GM12878 (cell line): ENCODE measurements at regions not wholly inside any gene's neighbourhood (a gene's known extent, or its start where the extent isn't known, plus 50 kb on each side); places are given as distances from the start of the nearest gene placed in this dataset.

Experiments used
- ATAC-seq: fragments of 200-7000 bp; cut with Tn5 transposase; 3 replicates; pipeline ENCODE4 v1.9.1; 2020; ENCODE audit warnings: mild to moderate bottlenecking, moderate library complexity
- BruUV-seq: library from RNA; stranded (reverse); fragments of 400-500 nt; replicated peaks from 2 replicates; lab custom pipeline; 2021; lab: Mats Ljungman, UMichigan
- CTCF ChIA-PET: fragments of 300-600 bp; sonication (Branson Sonifier 250); formaldehyde crosslinking; extraction: SDS; loops from one replicate; lab custom pipeline; 2021; ENCODE audit warnings: inconsistent platforms; lab: Yijun Ruan, JAX
- POLR2A ChIA-PET: fragments of 350-600 bp; formaldehyde crosslinking; extraction: SDS; loops from one replicate; lab custom pipeline; 2021; ENCODE audit warnings: inconsistent platforms; lab: Charles Lee
- RAD21 ChIA-PET: fragments of 300-600 bp; sonication (Branson Sonifier 250); formaldehyde crosslinking; loops from one replicate; lab custom pipeline; 2023; ENCODE audit warnings: antibody characterized with exemption; ENCODE audit not compliant: unreplicated experiment; lab: Charles Lee
- SMC1A ChIA-PET: fragments of 300-600 bp; sonication (Branson Sonifier 250); formaldehyde crosslinking; loops from one replicate; lab custom pipeline; 2023; ENCODE audit not compliant: unreplicated experiment, uncharacterized antibody; lab: Charles Lee
- DNase-seq: peaks from one replicate; pipeline ENCODE4 v3.0.0-alpha.2; 2011; ENCODE audit warnings: low read depth, low spot score
- FAIRE-seq: peaks from 3 replicates; lab custom pipeline; 2011; peaks lifted over from hg19 to GRCh38; lab: Jason Lieb, UNC
- H2AFZ ChIP-seq: 2 replicates; pipeline ENCODE4 v1.6.0; 2011; ENCODE audit warnings: low read depth, low read length, control low read depth; ENCODE audit not compliant: control insufficient read depth
- H3K27ac ChIP-seq: 2 replicates; pipeline ENCODE4 v1.5.1; 2011; ENCODE audit warnings: control low read depth; ENCODE audit not compliant: control insufficient read depth, insufficient read depth
- H3K27me3 ChIP-seq, 2 experiments: replicated peaks in 1 of 2; 2 replicates each; pipeline versions ENCODE4 v1.6.0 to v1.6.1; 2011; ENCODE audit warnings: low read length in 1 of 2; ENCODE audit not compliant: control insufficient read depth in 2 of 2, insufficient read depth in 2 of 2
- H3K36me3 ChIP-seq, 2 experiments: 2 replicates each; pipeline ENCODE4 v1.5.1; 2011; ENCODE audit warnings: low read length in 1 of 2; ENCODE audit not compliant: control insufficient read depth in 2 of 2, insufficient read depth in 2 of 2
- H3K4me1 ChIP-seq: 2 replicates; pipeline ENCODE4 v1.6.1; 2011; ENCODE audit warnings: mild to moderate bottlenecking, low read length, moderate library complexity, mixed read lengths; ENCODE audit not compliant: control insufficient read depth, insufficient read depth
- H3K4me2 ChIP-seq: 2 replicates; pipeline ENCODE4 v1.6.0; 2011; ENCODE audit warnings: control low read depth; ENCODE audit not compliant: control insufficient read depth, insufficient read depth
- H3K4me3 ChIP-seq: fragments of 200-600 bp; sonication (generic); 2 replicates; pipeline ENCODE4 v1.5.1; 2016
- H3K79me2 ChIP-seq: 2 replicates; pipeline ENCODE4 v1.6.0; 2011; ENCODE audit warnings: low read length; ENCODE audit not compliant: control insufficient read depth, insufficient read depth
- H3K9ac ChIP-seq: 2 replicates; pipeline ENCODE4 v1.8.0; 2011; ENCODE audit warnings: low read length, control low read depth, mixed read lengths; ENCODE audit not compliant: control insufficient read depth, insufficient read depth
- H3K9me3 ChIP-seq: replicated peaks from 3 replicates; pipeline ENCODE4 v1.5.1; 2011; ENCODE audit warnings: mild to moderate bottlenecking, low read length; ENCODE audit not compliant: control insufficient read depth, insufficient read depth
- H4K20me1 ChIP-seq: 2 replicates; pipeline ENCODE4 v1.6.0; 2011; ENCODE audit not compliant: control insufficient read depth, insufficient read depth
- BRCA1 ChIP-seq: IDR thresholded peaks from 2 replicates; pipeline ENCODE4 v1.6.1; 2011; ENCODE audit warnings: low read depth, low read length, improper control_type of control experiment
- CBFB ChIP-seq: IDR thresholded peaks from 2 replicates; pipeline ENCODE4 v1.6.1; 2016; ENCODE audit warnings: antibody characterized with exemption, low read depth
- DPF2 ChIP-seq: fragments of 450-650 bp; IDR thresholded peaks from 2 replicates; pipeline ENCODE4 v1.6.1; 2017; ENCODE audit warnings: mild to moderate bottlenecking
- NR2F1 ChIP-seq: fragments of 450-650 bp; conservative IDR thresholded peaks from 2 replicates; pipeline ENCODE4 v1.6.1; 2017; ENCODE audit warnings: mild to moderate bottlenecking
- SIX5 ChIP-seq: IDR thresholded peaks from 2 replicates; pipeline ENCODE4 v1.6.1; 2011; ENCODE audit warnings: mild to moderate bottlenecking, low read depth, low read length, moderate library complexity; ENCODE audit not compliant: severe bottlenecking
- WGBS: methylation state at CpG from one replicate; pipeline ENCODE4 v1.1.6; 2016; ENCODE audit warnings: low lambda C conversion rate; ENCODE audit not compliant: insufficient replicate concordance, insufficient coverage; ENCODE audit errors: missing lambda C conversion rate; 5-methylcytosine and 5-hydroxymethylcytosine counted together
- in situ Hi-C: fragments of 300-500 bp; cut with MboI; formaldehyde crosslinking; loops from 9 replicates; pipeline ENCODE4 v1.14.3; 2018; ENCODE audit warnings: mixed read lengths
- intact Hi-C: fragments of 100-400 bp; cut with micrococcal nuclease; formaldehyde crosslinking; loops from one replicate; pipeline ENCODE4 v1.14.2; 2022; ENCODE audit not compliant: unreplicated experiment
- TF ChIP-seq, protein P1 (sequence below): fragments of 450-650 bp; IDR thresholded peaks from 2 replicates; pipeline ENCODE4 v1.6.1; 2017; ENCODE audit warnings: mild to moderate bottlenecking, moderate library complexity
- TF ChIP-seq, protein P2 (sequence below): IDR thresholded peaks from 2 replicates; pipeline ENCODE4 v1.6.1; 2012; ENCODE audit warnings: mild to moderate bottlenecking, low read depth, low read length
- TF ChIP-seq, protein P3 (sequence below): IDR thresholded peaks from 2 replicates; pipeline ENCODE4 v1.6.1; 2011; ENCODE audit warnings: low read depth, low read length, improper control_type of control experiment, borderline replicate concordance
- TF ChIP-seq, protein P4 (sequence below): fragments of 450-650 bp; IDR thresholded peaks from 2 replicates; pipeline ENCODE4 v1.6.1; 2017; ENCODE audit warnings: low read depth, mild to moderate bottlenecking, moderate library complexity
- TF ChIP-seq, protein P5 (sequence below): fragments of 450-650 bp; IDR thresholded peaks from 2 replicates; pipeline ENCODE4 v1.6.1; 2017; ENCODE audit warnings: borderline replicate concordance

DNA sequence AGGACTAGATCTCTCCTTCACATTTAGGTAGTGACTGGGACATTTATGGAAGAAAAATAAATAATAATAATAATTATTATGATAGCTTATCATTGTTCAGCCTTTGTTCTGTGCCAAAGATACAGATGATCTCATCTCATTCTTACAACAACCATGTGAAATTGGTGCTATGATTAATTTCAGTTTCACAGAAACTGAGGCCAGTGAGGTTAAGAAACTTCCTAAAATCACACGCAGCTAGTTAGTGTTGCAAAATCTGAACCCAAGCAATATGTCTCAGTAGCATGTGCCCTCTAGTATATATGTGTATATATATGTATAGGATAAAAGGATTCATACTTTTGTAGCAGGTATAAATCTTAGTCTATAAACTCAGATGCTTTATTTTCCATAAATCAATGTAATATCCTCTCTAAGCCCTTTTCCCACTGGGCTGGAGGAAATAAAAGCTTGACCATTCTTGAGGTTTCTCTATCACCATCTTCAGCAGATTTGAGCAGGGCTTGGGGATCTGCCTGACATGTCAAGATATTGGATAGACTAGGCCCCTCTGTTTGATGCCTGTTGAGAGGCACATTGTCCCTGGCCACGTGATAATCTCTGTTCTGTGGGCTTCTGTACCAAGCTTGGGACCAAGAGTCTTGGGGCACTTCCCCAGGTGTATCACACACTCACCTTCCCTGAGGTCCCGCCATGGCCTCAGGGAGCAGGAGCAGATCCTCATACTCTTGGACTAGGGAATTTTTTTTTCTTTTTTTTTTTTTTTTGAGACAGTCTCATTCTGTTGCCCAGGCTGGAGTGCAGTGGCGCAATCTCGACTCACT is 172.6 kb upstream of the NRP1 start:
- Histone ChIP-seq H3K9ac (no peak overlapping the region), H3K27me3 (no peaks in the 10 kb centered on the region), H3K4me3 (no peak overlapping the region), H3K27ac (peak overlapping the region; percentile 13; the same call in 1 of the 2 replicates), H4K20me1 (no peaks in the 10 kb centered on the region), H3K79me2 (no peaks in the 10 kb centered on the region), H3K4me1 (no peaks in the 10 kb centered on the region), H2AFZ (no peak overlapping the region), H3K36me3 (no peaks in the 10 kb centered on the region), H3K4me2 (no peak overlapping the region), H3K9me3 (no peaks in the 10 kb centered on the region; the same call in 2 of the 3 replicates)
- peak; percentile 39 for DNase-seq
- 31% methylated on average over 5 of the region's 5 CpGs for WGBS
- peak; percentile 84 for ATAC-seq
- FAIRE-seq = no peak
- ChIA-PET POLR2A (interaction anchor here (0.9 to 2.4 kb wide), 5 partner anchors 10 to 174 kb away, joined by 3 to 7 read pairs (median 3); no protein-coding TSS in a partner anchor), SMC1A (interaction anchor here (0.6 to 2.9 kb wide), 24 partner anchors 10 to 1021 kb away, joined by 3 to 11 read pairs (median 3); no protein-coding TSS in a partner anchor), RAD21 (interaction anchor here (0.6 to 3.8 kb wide), 13 partner anchors 10 to 1131 kb away, joined by 3 to 16 read pairs (median 4); no protein-coding TSS in a partner anchor), CTCF (interaction anchor here (0.9 to 1.8 kb wide), 9 partner anchors 21 to 1131 kb away, joined by 3 to 7 read pairs (median 3); no protein-coding TSS in a partner anchor)
- in situ Hi-C loops (no loop called here), intact Hi-C loops (no loop called here)
- no TSS peak for BruUV-seq
- TF ChIP-seq SIX5 = no peak
- TF ChIP-seq BRCA1 = no peak
- TF ChIP-seq DPF2 = 0 out of 2 replicates have a peak, but pooled peaks have one; percentile 52
- TF ChIP-seq, protein P1, sequence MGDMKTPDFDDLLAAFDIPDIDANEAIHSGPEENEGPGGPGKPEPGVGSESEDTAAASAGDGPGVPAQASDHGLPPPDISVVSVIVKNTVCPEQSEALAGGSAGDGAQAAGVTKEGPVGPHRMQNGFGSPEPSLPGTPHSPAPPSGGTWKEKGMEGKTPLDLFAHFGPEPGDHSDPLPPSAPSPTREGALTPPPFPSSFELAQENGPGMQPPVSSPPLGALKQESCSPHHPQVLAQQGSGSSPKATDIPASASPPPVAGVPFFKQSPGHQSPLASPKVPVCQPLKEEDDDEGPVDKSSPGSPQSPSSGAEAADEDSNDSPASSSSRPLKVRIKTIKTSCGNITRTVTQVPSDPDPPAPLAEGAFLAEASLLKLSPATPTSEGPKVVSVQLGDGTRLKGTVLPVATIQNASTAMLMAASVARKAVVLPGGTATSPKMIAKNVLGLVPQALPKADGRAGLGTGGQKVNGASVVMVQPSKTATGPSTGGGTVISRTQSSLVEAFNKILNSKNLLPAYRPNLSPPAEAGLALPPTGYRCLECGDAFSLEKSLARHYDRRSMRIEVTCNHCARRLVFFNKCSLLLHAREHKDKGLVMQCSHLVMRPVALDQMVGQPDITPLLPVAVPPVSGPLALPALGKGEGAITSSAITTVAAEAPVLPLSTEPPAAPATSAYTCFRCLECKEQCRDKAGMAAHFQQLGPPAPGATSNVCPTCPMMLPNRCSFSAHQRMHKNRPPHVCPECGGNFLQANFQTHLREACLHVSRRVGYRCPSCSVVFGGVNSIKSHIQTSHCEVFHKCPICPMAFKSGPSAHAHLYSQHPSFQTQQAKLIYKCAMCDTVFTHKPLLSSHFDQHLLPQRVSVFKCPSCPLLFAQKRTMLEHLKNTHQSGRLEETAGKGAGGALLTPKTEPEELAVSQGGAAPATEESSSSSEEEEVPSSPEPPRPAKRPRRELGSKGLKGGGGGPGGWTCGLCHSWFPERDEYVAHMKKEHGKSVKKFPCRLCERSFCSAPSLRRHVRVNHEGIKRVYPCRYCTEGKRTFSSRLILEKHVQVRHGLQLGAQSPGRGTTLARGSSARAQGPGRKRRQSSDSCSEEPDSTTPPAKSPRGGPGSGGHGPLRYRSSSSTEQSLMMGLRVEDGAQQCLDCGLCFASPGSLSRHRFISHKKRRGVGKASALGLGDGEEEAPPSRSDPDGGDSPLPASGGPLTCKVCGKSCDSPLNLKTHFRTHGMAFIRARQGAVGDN = 0 out of 2 replicates have a peak, but pooled peaks have one; percentile 24
- TF ChIP-seq, protein P2, sequence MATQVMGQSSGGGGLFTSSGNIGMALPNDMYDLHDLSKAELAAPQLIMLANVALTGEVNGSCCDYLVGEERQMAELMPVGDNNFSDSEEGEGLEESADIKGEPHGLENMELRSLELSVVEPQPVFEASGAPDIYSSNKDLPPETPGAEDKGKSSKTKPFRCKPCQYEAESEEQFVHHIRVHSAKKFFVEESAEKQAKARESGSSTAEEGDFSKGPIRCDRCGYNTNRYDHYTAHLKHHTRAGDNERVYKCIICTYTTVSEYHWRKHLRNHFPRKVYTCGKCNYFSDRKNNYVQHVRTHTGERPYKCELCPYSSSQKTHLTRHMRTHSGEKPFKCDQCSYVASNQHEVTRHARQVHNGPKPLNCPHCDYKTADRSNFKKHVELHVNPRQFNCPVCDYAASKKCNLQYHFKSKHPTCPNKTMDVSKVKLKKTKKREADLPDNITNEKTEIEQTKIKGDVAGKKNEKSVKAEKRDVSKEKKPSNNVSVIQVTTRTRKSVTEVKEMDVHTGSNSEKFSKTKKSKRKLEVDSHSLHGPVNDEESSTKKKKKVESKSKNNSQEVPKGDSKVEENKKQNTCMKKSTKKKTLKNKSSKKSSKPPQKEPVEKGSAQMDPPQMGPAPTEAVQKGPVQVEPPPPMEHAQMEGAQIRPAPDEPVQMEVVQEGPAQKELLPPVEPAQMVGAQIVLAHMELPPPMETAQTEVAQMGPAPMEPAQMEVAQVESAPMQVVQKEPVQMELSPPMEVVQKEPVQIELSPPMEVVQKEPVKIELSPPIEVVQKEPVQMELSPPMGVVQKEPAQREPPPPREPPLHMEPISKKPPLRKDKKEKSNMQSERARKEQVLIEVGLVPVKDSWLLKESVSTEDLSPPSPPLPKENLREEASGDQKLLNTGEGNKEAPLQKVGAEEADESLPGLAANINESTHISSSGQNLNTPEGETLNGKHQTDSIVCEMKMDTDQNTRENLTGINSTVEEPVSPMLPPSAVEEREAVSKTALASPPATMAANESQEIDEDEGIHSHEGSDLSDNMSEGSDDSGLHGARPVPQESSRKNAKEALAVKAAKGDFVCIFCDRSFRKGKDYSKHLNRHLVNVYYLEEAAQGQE = no peak
- 0 out of 2 replicates have a peak, but pooled peaks have one; percentile 41 for TF ChIP-seq NR2F1
- TF ChIP-seq, protein P3, sequence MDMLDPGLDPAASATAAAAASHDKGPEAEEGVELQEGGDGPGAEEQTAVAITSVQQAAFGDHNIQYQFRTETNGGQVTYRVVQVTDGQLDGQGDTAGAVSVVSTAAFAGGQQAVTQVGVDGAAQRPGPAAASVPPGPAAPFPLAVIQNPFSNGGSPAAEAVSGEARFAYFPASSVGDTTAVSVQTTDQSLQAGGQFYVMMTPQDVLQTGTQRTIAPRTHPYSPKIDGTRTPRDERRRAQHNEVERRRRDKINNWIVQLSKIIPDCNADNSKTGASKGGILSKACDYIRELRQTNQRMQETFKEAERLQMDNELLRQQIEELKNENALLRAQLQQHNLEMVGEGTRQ = no peak
- TF ChIP-seq, protein P4, sequence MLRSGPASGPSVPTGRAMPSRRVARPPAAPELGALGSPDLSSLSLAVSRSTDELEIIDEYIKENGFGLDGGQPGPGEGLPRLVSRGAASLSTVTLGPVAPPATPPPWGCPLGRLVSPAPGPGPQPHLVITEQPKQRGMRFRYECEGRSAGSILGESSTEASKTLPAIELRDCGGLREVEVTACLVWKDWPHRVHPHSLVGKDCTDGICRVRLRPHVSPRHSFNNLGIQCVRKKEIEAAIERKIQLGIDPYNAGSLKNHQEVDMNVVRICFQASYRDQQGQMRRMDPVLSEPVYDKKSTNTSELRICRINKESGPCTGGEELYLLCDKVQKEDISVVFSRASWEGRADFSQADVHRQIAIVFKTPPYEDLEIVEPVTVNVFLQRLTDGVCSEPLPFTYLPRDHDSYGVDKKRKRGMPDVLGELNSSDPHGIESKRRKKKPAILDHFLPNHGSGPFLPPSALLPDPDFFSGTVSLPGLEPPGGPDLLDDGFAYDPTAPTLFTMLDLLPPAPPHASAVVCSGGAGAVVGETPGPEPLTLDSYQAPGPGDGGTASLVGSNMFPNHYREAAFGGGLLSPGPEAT = no peak
- TF ChIP-seq CBFB = no peak
- TF ChIP-seq, protein P5, sequence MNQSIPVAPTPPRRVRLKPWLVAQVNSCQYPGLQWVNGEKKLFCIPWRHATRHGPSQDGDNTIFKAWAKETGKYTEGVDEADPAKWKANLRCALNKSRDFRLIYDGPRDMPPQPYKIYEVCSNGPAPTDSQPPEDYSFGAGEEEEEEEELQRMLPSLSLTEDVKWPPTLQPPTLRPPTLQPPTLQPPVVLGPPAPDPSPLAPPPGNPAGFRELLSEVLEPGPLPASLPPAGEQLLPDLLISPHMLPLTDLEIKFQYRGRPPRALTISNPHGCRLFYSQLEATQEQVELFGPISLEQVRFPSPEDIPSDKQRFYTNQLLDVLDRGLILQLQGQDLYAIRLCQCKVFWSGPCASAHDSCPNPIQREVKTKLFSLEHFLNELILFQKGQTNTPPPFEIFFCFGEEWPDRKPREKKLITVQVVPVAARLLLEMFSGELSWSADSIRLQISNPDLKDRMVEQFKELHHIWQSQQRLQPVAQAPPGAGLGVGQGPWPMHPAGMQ = no peak
